ENCODE measurements at regions not wholly inside any gene's neighbourhood (a gene's known extent, or its start where the extent isn't known, plus 50 kb on each side); places are given as distances from the start of the nearest gene placed in this dataset.

DNA sequence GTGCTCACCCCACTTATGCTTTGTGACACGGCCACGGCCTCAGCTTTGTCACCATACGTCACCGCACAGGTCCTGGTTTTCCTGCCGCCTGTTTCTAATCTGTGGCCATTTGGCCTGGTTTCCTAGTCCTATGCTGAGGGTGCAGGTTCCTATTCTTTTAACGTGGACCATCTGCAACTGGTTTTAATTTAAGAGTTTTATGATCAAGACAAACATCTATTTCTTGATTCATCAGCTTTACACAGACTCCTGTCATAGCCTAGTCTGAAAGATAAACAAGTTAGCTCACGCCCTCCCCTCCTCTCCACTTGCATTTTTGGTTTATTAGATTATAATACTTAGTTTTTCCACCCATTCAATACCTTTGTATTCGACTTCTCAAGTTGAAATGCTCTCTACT lies 97.5 kb upstream of the RPS6KA2 start:
- Histone ChIP-seq H3K27me3 (replicated peaks in 1 of 4; ENCODE audit: control extremely low read depth in 1 of 4, control insufficient read depth in 3 of 4, insufficient read depth in 4 of 4, low read length in 3 of 4) (no peaks in the 10 kb centered on the region), H3K36me3 (replicated peaks in 1 of 2; ENCODE audit: control extremely low read depth in 1 of 2, control insufficient read depth in 1 of 2, extremely low read depth in 1 of 2, insufficient read depth in 2 of 2, low read length in 1 of 2) (no peaks in the 10 kb centered on the region), H2AFZ (ENCODE audit: insufficient read depth, low read depth, low read length, poor library complexity, severe bottlenecking) (no peak overlapping the region), H3K4me1 (ENCODE audit: control insufficient read depth in 2 of 2, insufficient read depth in 2 of 2, low read length in 2 of 2) (no peaks in the 10 kb centered on the region), H3K4me3 (ENCODE audit: control extremely low read depth in 1 of 5, extremely low read depth in 1 of 5, insufficient read depth in 1 of 5, low read depth in 2 of 5, low read length in 4 of 5) (no peak overlapping the region), H4K20me1 (ENCODE audit: control insufficient read depth, insufficient read depth, low read length, poor library complexity, severe bottlenecking) (no peaks in the 10 kb centered on the region), H3K79me2 (ENCODE audit: control insufficient read depth, insufficient read depth, low read length) (no peaks in the 10 kb centered on the region), H3K27ac (ENCODE audit: low read length in 2 of 2) (no peak overlapping the region), H3K9me3 (ENCODE audit: control extremely low read depth in 1 of 3, control insufficient read depth in 2 of 3, insufficient read depth in 1 of 3, low read length in 2 of 3) (no peaks in the 10 kb centered on the region), H3K9ac (ENCODE audit: low read length) (no peak overlapping the region), H3K4me2 (replicated peaks; ENCODE audit: low read depth, low read length, poor library complexity, severe bottlenecking) (no peak overlapping the region)
- intact Hi-C loops (cut with micrococcal nuclease) = no loop called here
- Mint-ChIP-seq H3K27ac (no peak overlapping the region), H3K9me3 (ENCODE audit: insufficient read depth) (no peaks in the 10 kb centered on the region), H3K4me1 (no peaks in the 10 kb centered on the region), H3K27me3 (peaks cover 8% of the 10 kb centered on the region), H3K4me3 (no peak overlapping the region)
- ATAC-seq (ENCODE audit: low read depth) = no peak
- CTCF ChIA-PET = no interaction called here
- no peak for DNase-seq
- WGBS (ENCODE audit: insufficient coverage) = 92% methylated on average over 5 of the region's 8 CpGs
- POLR2A ChIA-PET = no interaction called here
- TF ChIP-seq, protein P1, sequence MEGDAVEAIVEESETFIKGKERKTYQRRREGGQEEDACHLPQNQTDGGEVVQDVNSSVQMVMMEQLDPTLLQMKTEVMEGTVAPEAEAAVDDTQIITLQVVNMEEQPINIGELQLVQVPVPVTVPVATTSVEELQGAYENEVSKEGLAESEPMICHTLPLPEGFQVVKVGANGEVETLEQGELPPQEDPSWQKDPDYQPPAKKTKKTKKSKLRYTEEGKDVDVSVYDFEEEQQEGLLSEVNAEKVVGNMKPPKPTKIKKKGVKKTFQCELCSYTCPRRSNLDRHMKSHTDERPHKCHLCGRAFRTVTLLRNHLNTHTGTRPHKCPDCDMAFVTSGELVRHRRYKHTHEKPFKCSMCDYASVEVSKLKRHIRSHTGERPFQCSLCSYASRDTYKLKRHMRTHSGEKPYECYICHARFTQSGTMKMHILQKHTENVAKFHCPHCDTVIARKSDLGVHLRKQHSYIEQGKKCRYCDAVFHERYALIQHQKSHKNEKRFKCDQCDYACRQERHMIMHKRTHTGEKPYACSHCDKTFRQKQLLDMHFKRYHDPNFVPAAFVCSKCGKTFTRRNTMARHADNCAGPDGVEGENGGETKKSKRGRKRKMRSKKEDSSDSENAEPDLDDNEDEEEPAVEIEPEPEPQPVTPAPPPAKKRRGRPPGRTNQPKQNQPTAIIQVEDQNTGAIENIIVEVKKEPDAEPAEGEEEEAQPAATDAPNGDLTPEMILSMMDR (IDR thresholded peaks at IDR 0.05) = no peak
- TF ChIP-seq EZH2 (IDR thresholded peaks at IDR 0.05; ENCODE audit: borderline replicate concordance, insufficient read depth, low read depth, low read length, poor library complexity, severe bottlenecking) = no peak

DNA sequence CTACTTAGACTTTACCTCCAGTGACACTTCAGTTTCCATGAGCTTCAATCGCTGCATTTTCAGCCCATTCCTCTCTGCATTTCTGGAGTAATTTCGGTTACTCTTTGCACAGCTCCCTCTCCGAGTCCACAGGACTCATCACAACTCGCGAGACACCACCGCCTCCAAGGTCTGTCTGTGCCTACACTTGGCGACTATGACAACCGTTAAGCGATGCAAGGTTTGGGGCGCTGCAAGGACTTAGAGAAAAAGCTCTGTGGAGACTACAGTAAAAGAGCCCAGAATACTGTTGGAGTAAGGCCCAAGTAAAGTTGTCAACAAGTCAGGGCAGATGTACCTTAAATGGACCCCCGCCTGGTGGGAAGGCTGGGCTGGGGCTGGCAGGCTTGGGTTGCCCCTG lies 95.7 kb upstream of the RPS6KA2 start:
- no peaks in the 10 kb centered on the region for H3K9me3 Mint-ChIP-seq (ENCODE audit: insufficient read depth)
- CTCF ChIA-PET = interaction anchor here (0.7 kb wide), 1 partner anchor 48 kb away, joined by 3 read pairs; no protein-coding TSS in a partner anchor
- Histone ChIP-seq H3K9me3 (ENCODE audit: control extremely low read depth in 1 of 3, control insufficient read depth in 2 of 3, insufficient read depth in 1 of 3, low read length in 2 of 3) (no peaks in the 10 kb centered on the region), H3K9ac (ENCODE audit: low read length) (no peak overlapping the region), H3K27ac (ENCODE audit: low read length in 2 of 2) (no peak overlapping the region), H3K36me3 (replicated peaks in 1 of 2; ENCODE audit: control extremely low read depth in 1 of 2, control insufficient read depth in 1 of 2, extremely low read depth in 1 of 2, insufficient read depth in 2 of 2, low read length in 1 of 2) (no peaks in the 10 kb centered on the region), H2AFZ (ENCODE audit: insufficient read depth, low read depth, low read length, poor library complexity, severe bottlenecking) (no peak overlapping the region), H3K4me1 (ENCODE audit: control insufficient read depth in 2 of 2, insufficient read depth in 2 of 2, low read length in 2 of 2) (no peaks in the 10 kb centered on the region), H3K4me3 (ENCODE audit: control extremely low read depth in 1 of 5, extremely low read depth in 1 of 5, insufficient read depth in 1 of 5, low read depth in 2 of 5, low read length in 4 of 5) (no peak overlapping the region), H3K79me2 (ENCODE audit: control insufficient read depth, insufficient read depth, low read length) (no peaks in the 10 kb centered on the region), H4K20me1 (ENCODE audit: control insufficient read depth, insufficient read depth, low read length, poor library complexity, severe bottlenecking) (no peaks in the 10 kb centered on the region), H3K27me3 (replicated peaks in 1 of 4; ENCODE audit: control extremely low read depth in 1 of 4, control insufficient read depth in 3 of 4, insufficient read depth in 4 of 4, low read length in 3 of 4) (no peaks in the 10 kb centered on the region), H3K4me2 (replicated peaks; ENCODE audit: low read depth, low read length, poor library complexity, severe bottlenecking) (no peak overlapping the region)
- no peak overlapping the region for H3K4me3 Mint-ChIP-seq
- H3K4me1 Mint-ChIP-seq = no peaks in the 10 kb centered on the region
- POLR2A ChIA-PET = no interaction called here
- TF ChIP-seq EZH2 (IDR thresholded peaks at IDR 0.05; ENCODE audit: borderline replicate concordance, insufficient read depth, low read depth, low read length, poor library complexity, severe bottlenecking) = no peak
- TF ChIP-seq, protein P1 (IDR thresholded peaks at IDR 0.05) = no peak
- intact Hi-C loops (cut with micrococcal nuclease) = no loop called here
- H3K27ac Mint-ChIP-seq = no peak overlapping the region
- peaks cover 4% of the 10 kb centered on the region for H3K27me3 Mint-ChIP-seq
- no peak for DNase-seq
- WGBS (ENCODE audit: insufficient coverage) = 92% methylated on average over 11 of the region's 11 CpGs
- no peak for ATAC-seq (ENCODE audit: low read depth)

Data from B cell (primary cell).